ENCODE measurements at regions not wholly inside any gene's neighbourhood (a gene's known extent, or its start where the extent isn't known, plus 50 kb on each side); places are given as distances from the start of the nearest gene placed in this dataset.

- no peak for DNase-seq
- Histone ChIP-seq H4K5ac (ENCODE audit: insufficient read length, low read depth, low read length) (no peak overlapping the region), H2BK12ac (ENCODE audit: insufficient read length, low read depth, low read length) (no peak overlapping the region), H3K79me2 (ENCODE audit: insufficient read depth, low read length) (no peaks in the 10 kb centered on the region), H3K18ac (ENCODE audit: insufficient read length, low read depth, low read length) (no peak overlapping the region), H3K4ac (ENCODE audit: low read depth, low read length) (no peak overlapping the region), H3K23me2 (ENCODE audit: insufficient read length, low read depth, low read length, poor library complexity, severe bottlenecking) (no peaks in the 10 kb centered on the region), H3K9me3 (ENCODE audit: control insufficient read depth, low read depth, low read length) (no peaks in the 10 kb centered on the region), H3K14ac (ENCODE audit: insufficient read depth, low read length) (no peak overlapping the region), H2AK5ac (ENCODE audit: insufficient read length, low read length) (no peak overlapping the region), H2BK5ac (ENCODE audit: insufficient read length, low read length) (no peak overlapping the region), H3K27me3 (ENCODE audit: insufficient read depth, low read length) (no peaks in the 10 kb centered on the region), H3K4me2 (ENCODE audit: insufficient read depth, insufficient read length, low read length) (no peak overlapping the region), H2BK120ac (ENCODE audit: low read depth, low read length, poor library complexity, severe bottlenecking) (no peak overlapping the region), H3T11ph (ENCODE audit: low read length) (no peak overlapping the region), H3K56ac (ENCODE audit: insufficient read length, low read depth, low read length) (no peak overlapping the region), H4K20me1 (ENCODE audit: control insufficient read depth, insufficient read depth, insufficient read length) (no peaks in the 10 kb centered on the region), H3K79me1 (ENCODE audit: insufficient read depth, low read depth, low read length, poor library complexity, severe bottlenecking) (no peaks in the 10 kb centered on the region), H4K8ac (replicated peaks; ENCODE audit: insufficient read length, low read depth, low read length) (no peak overlapping the region), H4K91ac (ENCODE audit: insufficient read length, low read depth, low read length) (no peak overlapping the region), H3K4me1 (ENCODE audit: insufficient read depth, low read length) (no peaks in the 10 kb centered on the region), H3K23ac (ENCODE audit: insufficient read length, low read depth, low read length) (no peak overlapping the region), H3K27ac (ENCODE audit: insufficient read length, low read depth, low read length) (no peak overlapping the region), H3K9ac (ENCODE audit: extremely low read depth, insufficient read length, low read length) (no peak overlapping the region), H2AFZ (ENCODE audit: low read length) (no peak overlapping the region), H2BK15ac (ENCODE audit: low read depth, low read length) (no peak overlapping the region), H2BK20ac (ENCODE audit: low read depth, low read length, poor library complexity, severe bottlenecking) (no peak overlapping the region)
- H3K36me3 Mint-ChIP-seq (ENCODE audit: insufficient read depth in 1 of 3, low read depth in 3 of 3): no peaks in the 10 kb centered on the region
- no CpG with 5 or more reads among the region's 10 CpGs for WGBS (ENCODE audit: extremely low coverage, insufficient read length, low lambda C conversion rate)
- H3K27ac Mint-ChIP-seq: no peak overlapping the region
- TF ChIP-seq CTCF (conservative IDR thresholded peaks at IDR 0.05): no peak
- H3K27me3 Mint-ChIP-seq (ENCODE audit: low read depth): peaks cover 3% of the 10 kb centered on the region; the same call in 1 of the 2 replicates
- H3K4me1 Mint-ChIP-seq: peaks cover 5 to 6% of the 10 kb centered on the region in 2 experiments
- no peak overlapping the region for H3K4me3 Mint-ChIP-seq
- no peaks in the 10 kb centered on the region for H3K9me3 Mint-ChIP-seq
These were observed 61.2 kb upstream of the PROK2 start for GRCh38 chr3:71846185-71846584.

Data from H9 (cell line).